Endodermal cell (in vitro differentiated cells): ENCODE measurements at regions not wholly inside any gene's neighbourhood (a gene's known extent, or its start where the extent isn't known, plus 50 kb on each side); places are given as distances from the start of the nearest gene placed in this dataset.

ENCODE experiments used
- DNase-seq: peaks from one replicate; pipeline ENCODE4 v3.0.0-alpha.2; 2017
- H3K27ac ChIP-seq: 2 replicates; pipeline ENCODE4 v1.5.1; 2013; ENCODE audit warnings: mild to moderate bottlenecking, low read depth, low read length, moderate library complexity
- H3K27me3 ChIP-seq: 2 replicates; pipeline ENCODE4 v1.6.1; 2013; ENCODE audit warnings: mild to moderate bottlenecking, low read length, moderate library complexity; ENCODE audit not compliant: insufficient read depth, control insufficient read depth, poor library complexity, severe bottlenecking
- H3K36me3 ChIP-seq: 2 replicates; pipeline ENCODE4 v1.7.0; 2013; ENCODE audit warnings: mild to moderate bottlenecking, low read length, moderate library complexity; ENCODE audit not compliant: control insufficient read depth, insufficient read depth
- H3K4me1 ChIP-seq: one replicate; pipeline ENCODE4 v1.7.0; 2013; ENCODE audit warnings: low read length; ENCODE audit not compliant: control insufficient read depth, insufficient read depth
- H3K4me3 ChIP-seq: 2 replicates; pipeline ENCODE4 v1.5.1; 2013; ENCODE audit warnings: mild to moderate bottlenecking, low read length, moderate library complexity
- H3K9ac ChIP-seq: 2 replicates; pipeline ENCODE4 v1.6.1; 2013; ENCODE audit warnings: mild to moderate bottlenecking, low read length, moderate library complexity; ENCODE audit not compliant: poor library complexity, severe bottlenecking; ENCODE audit errors: extremely low read depth
- H3K9me3 ChIP-seq: 2 replicates; pipeline ENCODE4 v1.6.1; 2013; ENCODE audit warnings: mild to moderate bottlenecking, low read length, moderate library complexity; ENCODE audit not compliant: control insufficient read depth
- H3K27ac Mint-ChIP-seq: 2 replicates; pipeline ENCODE4 v1.8.0; 2020; ENCODE audit warnings: mixed read lengths
- H3K27me3 Mint-ChIP-seq: 2 replicates; pipeline ENCODE4 v1.8.0; 2021; ENCODE audit warnings: mild to moderate bottlenecking, mixed read lengths; ENCODE audit not compliant: insufficient read depth
- H3K36me3 Mint-ChIP-seq: 2 replicates; pipeline ENCODE4 v1.8.0; 2020; ENCODE audit warnings: low read depth, mixed read lengths
- H3K4me1 Mint-ChIP-seq: 2 replicates; pipeline ENCODE4 v1.8.0; 2020; ENCODE audit warnings: mixed read lengths
- H3K4me3 Mint-ChIP-seq: 2 replicates; pipeline ENCODE4 v1.8.0; 2020; ENCODE audit warnings: mild to moderate bottlenecking, moderate library complexity, mixed read lengths
- H3K9me3 Mint-ChIP-seq: 2 replicates; pipeline ENCODE4 v1.8.0; 2020; ENCODE audit warnings: mild to moderate bottlenecking, mixed read lengths
- CTCF ChIP-seq: fragments of 200-600 bp; sonication (generic); conservative IDR thresholded peaks from 2 replicates; pipeline ENCODE4 v1.5.0; 2021; ENCODE audit warnings: antibody characterized with exemption, mild to moderate bottlenecking
- WGBS, 2 experiments: methylation state at CpG; one replicate each; pipeline versions ENCODE4 v1.1.5 to v1.1.7; 2013; ENCODE audit warnings: missing lambda C conversion rate in 2 of 2, mixed read lengths in 1 of 2; ENCODE audit not compliant: insufficient coverage in 1 of 2, insufficient read length in 1 of 2; 5-methylcytosine and 5-hydroxymethylcytosine counted together

- Histone ChIP-seq H3K9ac (no peak overlapping the region), H3K4me3 (no peak overlapping the region), H3K27ac (no peak overlapping the region), H3K36me3 (no peaks in the 10 kb centered on the region), H3K27me3 (no peaks in the 10 kb centered on the region), H3K9me3 (no peaks in the 10 kb centered on the region), H3K4me1 (no peaks in the 10 kb centered on the region)
- Mint-ChIP-seq H3K9me3 (no peaks in the 10 kb centered on the region), H3K4me3 (no peak overlapping the region), H3K4me1 (no peaks in the 10 kb centered on the region), H3K27me3 (no peaks in the 10 kb centered on the region), H3K27ac (no peak overlapping the region), H3K36me3 (no peaks in the 10 kb centered on the region)
- no peak for DNase-seq
- no peak for TF ChIP-seq CTCF
- WGBS, 2 experiments = 75 to 80% methylated on average over 1 to 2 of the region's 2 CpGs
These were observed 568.5 kb downstream of the IQCM start for GRCh38 chr4:149247164-149247563.

GRCh38 chr4:149245333-149245732, 570.3 kb downstream of the IQCM start:
- H3K4me3 ChIP-seq = no peak overlapping the region
- Mint-ChIP-seq H3K9me3 (no peaks in the 10 kb centered on the region), H3K4me1 (no peaks in the 10 kb centered on the region), H3K27ac (no peak overlapping the region), H3K36me3 (no peaks in the 10 kb centered on the region), H3K4me3 (no peak overlapping the region), H3K27me3 (no peaks in the 10 kb centered on the region)
- no peak overlapping the region for H3K9ac ChIP-seq
- no peak overlapping the region for H3K27ac ChIP-seq
- H3K4me1 ChIP-seq = no peaks in the 10 kb centered on the region
- no peaks in the 10 kb centered on the region for H3K9me3 ChIP-seq
- H3K36me3 ChIP-seq = no peaks in the 10 kb centered on the region
- no peak for TF ChIP-seq CTCF
- H3K27me3 ChIP-seq = no peaks in the 10 kb centered on the region
- WGBS, 2 experiments = 92% methylated on average over 1 of the region's 1 CpG; no CpG with 5 or more reads in 1 of the 2 experiments
- DNase-seq = no peak

GRCh38 chr4:149238097-149238496, 577.5 kb downstream of the IQCM start:
- DNase-seq = no peak
- H3K9me3 ChIP-seq = no peaks in the 10 kb centered on the region
- no peak for TF ChIP-seq CTCF
- 86 to 93% methylated on average over 1 to 2 of the region's 3 CpGs for WGBS, 2 experiments
- no peaks in the 10 kb centered on the region for H3K4me1 ChIP-seq
- H3K27me3 ChIP-seq = no peaks in the 10 kb centered on the region
- no peak overlapping the region for H3K4me3 ChIP-seq
- Mint-ChIP-seq H3K4me3 (no peak overlapping the region), H3K4me1 (no peaks in the 10 kb centered on the region), H3K27ac (no peak overlapping the region), H3K9me3 (no peaks in the 10 kb centered on the region), H3K27me3 (no peaks in the 10 kb centered on the region), H3K36me3 (no peaks in the 10 kb centered on the region)
- H3K9ac ChIP-seq = no peak overlapping the region
- H3K27ac ChIP-seq = no peak overlapping the region
- H3K36me3 ChIP-seq = no peaks in the 10 kb centered on the region
